Globus pallidus (tissue), 1 donor: ENCODE measurements at regions not wholly inside any gene's neighbourhood (a gene's known extent, or its start where the extent isn't known, plus 50 kb on each side); places are given as distances from the start of the nearest gene placed in this dataset.
A peak's percentile ranks its signal among the peaks of the same experiment; 100 is the strongest.
"Not testable (repeated sequence)": the region's sequence is repeated elsewhere in the genome, so short reads cannot be mapped to it uniquely, and the experiment has no call there.

ENCODE experiments used
- DNase-seq: peaks from one replicate; pipeline ENCODE4 v3.0.0-alpha.2; 2015; ENCODE audit warnings: low spot score

GRCh38 chr13:40047322-40047771, 391.9 kb downstream of the COG6 start:
- no peak for DNase-seq

DNA sequence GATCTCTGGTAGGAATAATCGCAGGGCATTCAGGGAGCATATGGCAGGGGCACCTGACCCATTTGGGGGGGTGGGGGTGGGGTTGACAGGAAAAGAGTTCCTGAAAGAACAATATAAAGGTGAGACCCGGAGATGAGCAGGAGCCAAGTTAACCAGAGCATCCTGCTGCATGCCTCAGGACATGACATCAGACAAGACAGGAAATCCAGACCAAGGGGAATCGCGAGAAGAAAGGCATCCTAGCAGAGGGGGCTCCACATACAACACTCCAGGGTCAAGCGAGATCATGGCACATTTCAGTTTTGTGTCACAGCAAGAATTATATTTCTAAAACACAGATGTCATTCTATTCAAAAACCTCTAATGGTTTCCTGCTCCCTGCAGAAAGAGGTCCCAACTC, 393.1 kb downstream of the COG6 start:
- DNase-seq, result no peak

DNA sequence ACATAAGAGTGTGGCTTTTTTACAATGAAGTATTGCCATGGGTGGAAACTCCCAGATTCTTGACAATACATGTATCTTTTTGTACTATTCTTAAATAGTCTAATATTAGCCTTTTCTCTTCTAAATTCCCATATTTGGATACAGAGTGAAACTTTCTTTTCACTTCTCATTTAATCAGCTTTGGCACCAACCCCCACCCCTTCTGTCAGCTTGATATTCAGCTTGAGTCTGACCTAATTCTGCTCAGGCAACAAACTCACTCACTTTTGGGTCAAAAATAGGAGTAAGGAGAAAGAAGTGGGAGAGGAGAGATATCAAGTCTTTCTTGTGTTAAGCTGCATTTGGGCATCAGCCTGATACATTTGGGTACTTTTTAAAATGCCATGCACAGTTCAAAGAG, 397.5 kb downstream of the COG6 start:
- no peak for DNase-seq

GRCh38 chr13:40053401-40053800, 397.9 kb downstream of the COG6 start:
- no peak for DNase-seq

DNA sequence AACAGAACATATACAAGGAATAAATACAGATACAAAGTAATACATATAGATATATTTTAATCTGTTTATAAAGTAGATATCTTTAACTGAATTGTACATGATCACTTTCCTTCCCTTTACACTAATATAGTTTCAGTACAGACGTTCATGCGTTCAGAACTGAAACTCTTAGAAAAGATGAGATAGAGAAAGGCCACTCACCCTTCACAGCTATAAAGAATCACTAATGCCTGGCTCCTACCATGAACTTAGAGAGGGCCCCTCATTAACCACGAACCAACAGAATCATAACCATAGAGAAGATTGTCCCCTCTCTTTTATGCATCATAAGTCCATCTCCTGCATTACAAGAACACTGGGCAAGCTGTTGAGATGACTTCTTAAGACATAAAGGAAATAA, 399.0 kb downstream of the COG6 start:
- not testable (repeated sequence) for DNase-seq

DNA sequence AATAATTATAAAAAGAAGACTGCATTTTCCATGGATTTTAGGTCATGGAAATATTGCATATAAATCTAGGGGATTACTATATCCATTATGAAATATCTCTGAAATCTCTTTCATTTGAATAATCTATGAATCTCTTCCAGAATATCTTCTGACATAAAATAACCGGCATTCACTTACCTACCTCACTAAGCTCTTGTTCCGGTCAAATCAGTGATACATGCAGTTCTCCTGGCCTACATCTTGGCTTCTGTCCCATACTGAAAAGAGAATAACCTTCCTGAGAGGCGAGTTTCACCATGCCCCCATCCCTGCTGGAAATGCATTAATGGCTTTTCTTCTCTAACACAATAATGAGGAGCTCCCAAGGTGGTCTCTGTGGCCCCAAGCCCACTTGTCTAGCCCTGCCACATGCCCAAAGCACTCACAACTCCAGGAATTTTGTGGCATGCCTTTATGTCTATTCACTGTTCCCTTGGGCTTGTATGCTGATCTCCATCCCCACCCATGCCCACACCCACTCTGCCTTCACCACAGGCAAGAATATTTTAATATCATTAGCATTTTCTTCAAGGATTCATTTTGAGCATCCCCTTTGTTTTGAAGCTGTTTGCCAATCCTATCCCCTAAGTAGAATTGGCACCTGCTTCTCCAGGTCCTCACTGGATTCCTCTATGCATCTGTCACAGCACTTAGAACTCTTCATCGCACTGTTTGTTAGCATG, 401.6 kb downstream of the COG6 start:
- no peak for DNase-seq

GRCh38 chr13:40058757-40059236, 403.3 kb downstream of the COG6 start:
- no peak for DNase-seq

DNA sequence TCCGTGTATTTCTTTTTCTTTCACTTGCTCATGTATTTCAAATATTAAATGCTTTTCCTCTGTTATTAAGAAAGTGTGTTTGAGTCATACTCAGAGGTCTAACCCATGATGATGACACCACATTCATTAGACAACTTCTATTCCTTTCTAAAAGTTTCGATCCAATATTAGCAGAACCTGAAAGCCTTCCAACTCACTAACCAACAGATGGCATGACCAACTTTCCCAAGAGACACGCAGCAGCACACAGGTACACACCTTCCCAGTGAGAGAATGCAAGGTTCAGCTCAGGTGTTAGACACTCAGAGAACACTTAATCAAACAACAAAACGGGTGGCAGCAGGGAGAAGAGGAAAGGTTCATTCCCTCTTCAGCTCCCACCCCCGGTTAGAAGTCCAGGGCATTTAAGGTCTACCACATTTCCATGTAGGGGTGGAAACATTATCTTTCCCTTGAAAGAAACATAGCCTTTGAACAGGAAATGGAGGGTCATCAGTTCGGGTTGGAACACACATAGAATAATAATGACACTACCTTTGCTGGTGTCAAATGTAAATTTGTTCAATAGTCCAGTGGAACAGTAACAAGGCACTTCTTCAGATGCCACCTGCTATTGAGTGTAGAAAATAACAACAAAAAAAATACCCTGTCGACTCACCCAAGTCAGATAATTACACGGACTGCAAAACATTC, 404.2 kb downstream of the COG6 start:
- no peak for DNase-seq

GRCh38 chr13:40060296-40061007, 405.0 kb downstream of the COG6 start:
- peak; percentile 6 for DNase-seq

GRCh38 chr13:40061466-40062450, 406.3 kb downstream of the COG6 start:
- no peak for DNase-seq

DNA sequence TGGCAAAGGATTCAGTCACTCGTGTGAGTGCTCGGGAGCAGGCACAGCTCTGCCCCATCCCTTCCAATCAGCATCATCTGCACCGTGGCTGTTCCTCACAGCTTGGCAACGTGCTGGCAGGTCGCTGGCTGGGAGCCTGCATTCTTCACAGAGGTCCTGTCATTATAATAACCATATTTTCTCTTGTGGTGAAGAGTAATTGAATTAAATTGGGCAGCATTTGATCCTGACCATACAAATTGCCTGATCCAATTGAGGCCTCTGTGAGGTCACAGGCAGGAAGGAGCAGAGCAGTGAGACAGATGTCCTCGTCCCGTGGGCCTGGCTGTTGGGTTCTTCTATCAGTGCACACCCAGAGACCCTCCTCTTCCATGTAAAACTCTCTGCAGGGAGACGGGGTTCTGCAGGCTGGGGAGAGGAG, 407.8 kb downstream of the COG6 start:
- no peak for DNase-seq

DNA sequence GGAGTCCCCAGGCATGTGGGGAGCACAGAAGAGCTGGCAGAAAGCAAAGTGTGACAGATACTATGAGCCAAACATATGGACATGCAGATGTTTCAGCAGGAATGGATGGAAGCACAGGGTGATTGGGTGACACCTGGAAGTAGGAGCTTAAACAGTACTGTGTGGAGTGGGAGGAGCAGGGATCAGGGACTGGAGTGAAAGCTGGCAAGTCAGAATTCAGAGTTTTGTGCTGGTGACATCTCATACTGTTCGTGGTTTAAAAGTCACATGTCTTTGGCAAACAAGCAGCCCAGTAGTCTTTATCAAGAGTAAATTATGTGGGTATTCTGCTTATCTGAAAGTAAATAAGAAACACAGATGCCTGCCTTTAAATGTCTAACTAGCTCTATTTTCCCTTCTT, 408.2 kb downstream of the COG6 start:
- no peak for DNase-seq

GRCh38 chr13:40064154-40065097, 409.0 kb downstream of the COG6 start:
- DNase-seq, result no peak

DNA sequence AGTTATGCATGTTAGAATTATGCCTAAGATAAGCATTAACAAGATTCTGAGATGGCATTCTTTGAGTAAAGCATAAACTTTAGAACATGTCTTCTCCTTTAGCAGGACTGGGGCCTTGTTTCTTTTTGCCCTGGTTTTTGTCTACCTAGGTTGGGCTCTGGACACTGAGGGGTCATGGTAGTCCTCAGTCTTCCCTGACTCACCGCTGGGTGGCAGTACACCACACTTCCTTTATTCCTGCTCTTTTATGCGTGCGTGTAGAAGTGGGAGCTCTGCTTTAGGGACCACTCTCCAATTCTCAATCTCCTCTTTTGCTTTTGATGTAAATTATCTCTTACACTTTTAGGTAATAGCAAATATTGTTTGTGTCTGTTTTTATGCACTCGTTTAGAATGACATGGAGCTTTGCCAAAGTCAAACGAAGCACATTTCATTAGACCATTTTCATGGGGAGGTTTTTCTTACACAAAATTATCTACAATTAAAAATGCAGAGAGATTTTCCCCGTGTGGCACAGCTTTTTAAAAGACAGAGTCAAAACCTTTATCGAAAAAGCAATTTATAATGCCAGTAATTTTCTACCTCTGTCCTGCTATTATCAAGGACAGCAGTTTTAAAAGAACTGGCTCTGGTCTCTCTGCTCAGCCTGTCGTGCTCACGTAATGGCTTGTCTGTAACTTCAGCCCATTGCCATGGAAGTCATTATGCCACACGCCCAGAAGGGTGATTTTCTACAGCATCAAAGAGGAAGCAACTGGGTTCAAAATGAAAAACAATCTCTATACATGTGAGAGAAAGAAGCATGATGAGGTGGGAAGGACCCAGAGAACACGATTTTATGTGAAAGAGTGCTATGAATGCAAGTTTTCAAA, 413.9 kb downstream of the COG6 start:
- DNase-seq, result peak; percentile 84

DNA sequence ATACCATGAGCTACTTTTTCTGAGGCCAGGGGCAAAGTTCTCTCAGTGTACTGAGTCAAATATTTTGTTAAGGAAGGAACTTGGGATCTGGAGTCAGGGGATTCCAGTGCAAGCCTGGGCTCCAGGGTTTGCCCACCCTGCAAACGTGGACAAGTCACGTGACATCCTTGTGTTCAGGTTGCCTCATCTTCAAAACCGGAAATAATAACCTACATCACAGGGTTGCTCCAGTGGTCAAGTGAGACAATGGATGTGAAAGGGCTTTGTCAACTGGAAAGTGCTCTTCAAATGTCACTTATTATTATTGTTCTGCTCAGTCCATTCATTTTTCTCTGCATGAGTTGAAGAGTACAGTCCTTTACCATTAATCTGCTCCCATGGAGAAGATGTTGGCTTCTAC, 414.9 kb downstream of the COG6 start:
- no peak for DNase-seq

GRCh38 chr13:40072663-40073120, 417.2 kb downstream of the COG6 start:
- no peak for DNase-seq

DNA sequence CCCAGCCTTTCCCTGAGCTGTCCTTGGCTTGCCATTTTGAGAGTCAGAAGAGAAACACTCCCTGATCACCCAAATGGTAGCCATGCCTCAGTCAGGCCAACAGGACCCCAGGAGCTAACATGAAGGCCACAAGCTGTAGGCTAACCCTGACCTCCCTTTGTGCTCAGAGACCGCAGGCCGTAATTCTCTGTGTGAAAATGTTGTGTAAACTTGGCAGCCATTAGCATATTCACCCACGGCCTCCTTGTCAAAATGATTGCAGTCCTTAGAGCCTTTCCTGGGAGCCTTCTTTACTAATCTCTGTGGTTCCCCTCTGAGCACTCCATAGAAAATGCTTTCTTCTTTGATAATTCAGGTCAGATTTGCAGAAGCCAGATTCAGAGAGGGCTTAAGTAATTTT, 418.9 kb downstream of the COG6 start:
- no peak for DNase-seq

- no peak for DNase-seq
Measured at GRCh38 chr13:40075281-40075680, 419.8 kb downstream of the COG6 start.

- no peak for DNase-seq
Measured at GRCh38 chr13:40076765-40077362, 421.4 kb downstream of the COG6 start.
